IPS-NIHi11 (cell line): ENCODE measurements at regions not wholly inside any gene's neighbourhood (a gene's known extent, or its start where the extent isn't known, plus 50 kb on each side); places are given as distances from the start of the nearest gene placed in this dataset.
"Not testable (repeated sequence)": the region's sequence is repeated elsewhere in the genome, so short reads cannot be mapped to it uniquely, and the experiment has no call there.

Experiments
- DNase-seq: peaks from one replicate; pipeline ENCODE4 v3.0.0; 2012; ENCODE audit warnings: mixed read lengths, low spot score

- DNase-seq: no peak
These were observed 177.8 kb upstream of the ADCY2 start for GRCh38 chr5:7218141-7218540.

- no peak for DNase-seq
These were observed 175.8 kb upstream of the ADCY2 start for GRCh38 chr5:7220156-7220555.

- no peak for DNase-seq
These were observed 174.9 kb upstream of the ADCY2 start for GRCh38 chr5:7221041-7221440.

- no peak for DNase-seq
These were observed 170.1 kb upstream of the ADCY2 start for GRCh38 chr5:7225826-7226225.

GRCh38 chr5:7242118-7242710 lies 153.7 kb upstream of the ADCY2 start:
- no peak for DNase-seq

- no peak for DNase-seq
These were observed 151.7 kb upstream of the ADCY2 start for GRCh38 chr5:7244208-7244607.

- DNase-seq: no peak
These were observed 150.8 kb upstream of the ADCY2 start for GRCh38 chr5:7245121-7245651.

- DNase-seq: no peak
These were observed 149.7 kb upstream of the ADCY2 start for GRCh38 chr5:7246287-7246686.

GRCh38 chr5:7250004-7250403 lies 145.9 kb upstream of the ADCY2 start:
- no peak for DNase-seq

GRCh38 chr5:7250611-7251010 lies 145.3 kb upstream of the ADCY2 start:
- no peak for DNase-seq

- no peak for DNase-seq
These were observed 144.8 kb upstream of the ADCY2 start for GRCh38 chr5:7251132-7251531.

GRCh38 chr5:7261049-7261448 lies 134.9 kb upstream of the ADCY2 start:
- peak; percentile 73 for DNase-seq

- DNase-seq: no peak
These were observed 134.0 kb upstream of the ADCY2 start for GRCh38 chr5:7261900-7262299.

GRCh38 chr5:7263398-7264015 lies 132.4 kb upstream of the ADCY2 start:
- DNase-seq: not testable (repeated sequence)

GRCh38 chr5:7265776-7266175 lies 130.2 kb upstream of the ADCY2 start:
- not testable (repeated sequence) for DNase-seq

GRCh38 chr5:7268722-7269121 lies 127.2 kb upstream of the ADCY2 start:
- DNase-seq: not testable (repeated sequence)

- DNase-seq: no peak
These were observed 126.2 kb upstream of the ADCY2 start for GRCh38 chr5:7269591-7270274.

- no peak for DNase-seq
These were observed 124.4 kb upstream of the ADCY2 start for GRCh38 chr5:7271435-7272084.

- no peak for DNase-seq
These were observed 123.5 kb upstream of the ADCY2 start for GRCh38 chr5:7272408-7272965.

GRCh38 chr5:7274203-7274602 lies 121.7 kb upstream of the ADCY2 start:
- no peak for DNase-seq

GRCh38 chr5:7289634-7290033 lies 106.3 kb upstream of the ADCY2 start:
- DNase-seq: not testable (repeated sequence)

- DNase-seq: not testable (repeated sequence)
These were observed 98.1 kb upstream of the ADCY2 start for GRCh38 chr5:7297821-7298220.
